ENCODE measurements at regions not wholly inside any gene's neighbourhood (a gene's known extent, or its start where the extent isn't known, plus 50 kb on each side); places are given as distances from the start of the nearest gene placed in this dataset.

- Histone ChIP-seq H3K4me3 (ENCODE audit: low read depth, low read length) (no peak overlapping the region), H3K27me3 (ENCODE audit: control insufficient read depth, insufficient read depth, low read length) (no peaks in the 10 kb centered on the region), H3K36me3 (ENCODE audit: control insufficient read depth, insufficient read depth, low read length) (no peaks in the 10 kb centered on the region)
- no peak for TF ChIP-seq CTCF (IDR thresholded peaks at IDR 0.05; ENCODE audit: insufficient read depth, low read length, poor library complexity, severe bottlenecking)
- no peak for DNase-seq (ENCODE audit: low read depth)
Measured at GRCh38 chr15:87566236-87566635, 690.3 kb downstream of the NTRK3 start.

- Histone ChIP-seq H3K36me3 (ENCODE audit: control insufficient read depth, insufficient read depth, low read length) (no peaks in the 10 kb centered on the region), H3K4me3 (ENCODE audit: low read depth, low read length) (no peak overlapping the region), H3K27me3 (ENCODE audit: control insufficient read depth, insufficient read depth, low read length) (no peaks in the 10 kb centered on the region)
- DNase-seq (ENCODE audit: low read depth), result no peak
- no peak for TF ChIP-seq CTCF (IDR thresholded peaks at IDR 0.05; ENCODE audit: insufficient read depth, low read length, poor library complexity, severe bottlenecking)
Measured at GRCh38 chr15:87564681-87565080, 691.9 kb downstream of the NTRK3 start.

GRCh38 chr15:87563869-87564268 lies 692.7 kb downstream of the NTRK3 start:
- no peaks in the 10 kb centered on the region for H3K27me3 ChIP-seq (ENCODE audit: control insufficient read depth, insufficient read depth, low read length)
- DNase-seq (ENCODE audit: low read depth), result no peak
- H3K4me3 ChIP-seq (ENCODE audit: low read depth, low read length), result no peak overlapping the region
- no peak for TF ChIP-seq CTCF (IDR thresholded peaks at IDR 0.05; ENCODE audit: insufficient read depth, low read length, poor library complexity, severe bottlenecking)
- no peaks in the 10 kb centered on the region for H3K36me3 ChIP-seq (ENCODE audit: control insufficient read depth, insufficient read depth, low read length)

GRCh38 chr15:87562203-87562602 lies 694.3 kb downstream of the NTRK3 start:
- no peaks in the 10 kb centered on the region for H3K27me3 ChIP-seq (ENCODE audit: control insufficient read depth, insufficient read depth, low read length)
- no peak for TF ChIP-seq CTCF (IDR thresholded peaks at IDR 0.05; ENCODE audit: insufficient read depth, low read length, poor library complexity, severe bottlenecking)
- no peaks in the 10 kb centered on the region for H3K36me3 ChIP-seq (ENCODE audit: control insufficient read depth, insufficient read depth, low read length)
- DNase-seq (ENCODE audit: low read depth), result no peak
- no peak overlapping the region for H3K4me3 ChIP-seq (ENCODE audit: low read depth, low read length)

- no peak overlapping the region for H3K4me3 ChIP-seq (ENCODE audit: low read depth, low read length)
- no peaks in the 10 kb centered on the region for H3K36me3 ChIP-seq (ENCODE audit: control insufficient read depth, insufficient read depth, low read length)
- no peak for TF ChIP-seq CTCF (IDR thresholded peaks at IDR 0.05; ENCODE audit: insufficient read depth, low read length, poor library complexity, severe bottlenecking)
- no peaks in the 10 kb centered on the region for H3K27me3 ChIP-seq (ENCODE audit: control insufficient read depth, insufficient read depth, low read length)
- DNase-seq (ENCODE audit: low read depth), result no peak
Measured at GRCh38 chr15:87561641-87562040, 694.9 kb downstream of the NTRK3 start.

GRCh38 chr15:87557881-87558280 lies 698.7 kb downstream of the NTRK3 start:
- Histone ChIP-seq H3K27me3 (ENCODE audit: control insufficient read depth, insufficient read depth, low read length) (no peaks in the 10 kb centered on the region), H3K36me3 (ENCODE audit: control insufficient read depth, insufficient read depth, low read length) (no peaks in the 10 kb centered on the region), H3K4me3 (ENCODE audit: low read depth, low read length) (no peak overlapping the region)
- no peak for DNase-seq (ENCODE audit: low read depth)
- TF ChIP-seq CTCF (IDR thresholded peaks at IDR 0.05; ENCODE audit: insufficient read depth, low read length, poor library complexity, severe bottlenecking), result no peak

Measured in kidney epithelial cell (primary cell).